Astrocyte (in vitro differentiated cells and primary cell): ENCODE measurements at regions not wholly inside any gene's neighbourhood (a gene's known extent, or its start where the extent isn't known, plus 50 kb on each side); places are given as distances from the start of the nearest gene placed in this dataset.

Experiments
- EZH2 ChIP-seq: IDR thresholded peaks from 2 replicates; pipeline ENCODE4 v1.6.1; 2012; ENCODE audit warnings: mild to moderate bottlenecking, low read length, inconsistent platforms; ENCODE audit not compliant: insufficient read depth
- TF ChIP-seq, protein P1 (sequence below): IDR thresholded peaks from 2 replicates; pipeline ENCODE4 v1.5.1; 2011; ENCODE audit warnings: low read depth, mild to moderate bottlenecking, inconsistent platforms, low read length, moderate library complexity; ENCODE audit not compliant: insufficient read depth

DNA sequence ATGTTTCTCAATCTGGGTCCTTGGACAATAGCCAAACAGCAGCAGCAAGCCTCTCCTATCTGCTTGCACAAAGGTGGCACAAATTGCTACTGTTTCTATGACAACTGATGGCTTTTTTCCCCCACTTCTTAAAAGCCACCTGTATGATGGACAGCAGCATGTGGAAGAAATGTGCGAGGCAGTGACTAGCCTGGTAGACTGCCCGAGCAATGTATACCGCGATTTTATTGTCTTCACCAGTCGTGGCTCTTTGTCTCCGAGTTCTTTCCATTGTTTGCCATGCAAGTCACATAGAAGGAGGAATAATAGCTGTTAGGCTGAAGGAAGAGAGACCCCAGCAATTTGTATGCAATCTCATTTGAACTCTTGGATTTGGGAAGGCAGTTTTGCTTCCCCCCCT lies 79.4 kb downstream of the S1PR1 start:
- TF ChIP-seq, protein P1, sequence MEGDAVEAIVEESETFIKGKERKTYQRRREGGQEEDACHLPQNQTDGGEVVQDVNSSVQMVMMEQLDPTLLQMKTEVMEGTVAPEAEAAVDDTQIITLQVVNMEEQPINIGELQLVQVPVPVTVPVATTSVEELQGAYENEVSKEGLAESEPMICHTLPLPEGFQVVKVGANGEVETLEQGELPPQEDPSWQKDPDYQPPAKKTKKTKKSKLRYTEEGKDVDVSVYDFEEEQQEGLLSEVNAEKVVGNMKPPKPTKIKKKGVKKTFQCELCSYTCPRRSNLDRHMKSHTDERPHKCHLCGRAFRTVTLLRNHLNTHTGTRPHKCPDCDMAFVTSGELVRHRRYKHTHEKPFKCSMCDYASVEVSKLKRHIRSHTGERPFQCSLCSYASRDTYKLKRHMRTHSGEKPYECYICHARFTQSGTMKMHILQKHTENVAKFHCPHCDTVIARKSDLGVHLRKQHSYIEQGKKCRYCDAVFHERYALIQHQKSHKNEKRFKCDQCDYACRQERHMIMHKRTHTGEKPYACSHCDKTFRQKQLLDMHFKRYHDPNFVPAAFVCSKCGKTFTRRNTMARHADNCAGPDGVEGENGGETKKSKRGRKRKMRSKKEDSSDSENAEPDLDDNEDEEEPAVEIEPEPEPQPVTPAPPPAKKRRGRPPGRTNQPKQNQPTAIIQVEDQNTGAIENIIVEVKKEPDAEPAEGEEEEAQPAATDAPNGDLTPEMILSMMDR: no peak
- TF ChIP-seq EZH2: no peak
